COLO829 (cell line): ENCODE measurements at regions not wholly inside any gene's neighbourhood (a gene's known extent, or its start where the extent isn't known, plus 50 kb on each side); places are given as distances from the start of the nearest gene placed in this dataset.

Experiments used
- DNase-seq: peaks from one replicate; pipeline ENCODE4 v3.0.0; 2012; ENCODE audit warnings: low spot score

DNA sequence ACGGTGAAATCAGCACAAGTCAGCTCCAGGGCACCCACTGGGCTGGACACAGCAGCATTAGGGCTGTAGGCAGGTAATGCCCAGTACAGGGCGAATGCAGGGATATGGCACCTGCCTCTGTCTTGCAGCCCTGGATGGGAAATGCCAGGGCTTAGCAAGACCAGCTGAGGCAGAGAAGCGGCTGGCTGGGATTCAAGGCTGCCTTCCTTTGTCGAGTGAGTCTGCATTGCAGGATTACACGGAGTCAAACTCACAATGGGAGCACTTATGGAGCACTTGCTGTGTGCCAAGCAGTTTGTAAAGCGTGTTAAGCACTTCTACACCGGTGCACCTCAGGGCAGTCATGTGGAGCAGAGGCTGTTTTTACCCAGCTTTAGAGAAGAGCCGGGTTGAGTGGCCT is 87.3 kb upstream of the HDAC4 start:
- DNase-seq, result no peak

DNA sequence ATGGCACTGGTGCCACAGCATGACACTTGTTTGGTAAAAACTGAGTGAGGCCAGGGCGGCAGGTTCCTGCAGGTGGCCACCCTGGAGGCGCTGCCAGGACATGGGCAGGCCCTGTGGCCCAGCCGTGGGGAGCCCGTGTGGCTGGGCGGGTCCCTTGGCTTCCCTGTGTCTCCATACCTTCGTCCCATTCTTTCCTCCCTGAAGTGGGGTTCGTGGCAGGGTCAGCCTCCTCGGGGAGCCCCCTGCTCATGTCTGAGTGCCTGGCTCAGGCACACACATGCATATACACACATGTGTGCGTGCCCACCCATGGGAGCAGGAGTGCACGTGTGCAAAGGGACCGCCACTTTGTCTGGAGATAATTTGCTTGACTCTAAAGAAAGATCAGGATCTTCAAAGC is 86.5 kb upstream of the HDAC4 start:
- DNase-seq, result no peak

- no peak for DNase-seq
Observed at GRCh38 chr2:239485622-239486021, 84.8 kb upstream of the HDAC4 start.

DNA sequence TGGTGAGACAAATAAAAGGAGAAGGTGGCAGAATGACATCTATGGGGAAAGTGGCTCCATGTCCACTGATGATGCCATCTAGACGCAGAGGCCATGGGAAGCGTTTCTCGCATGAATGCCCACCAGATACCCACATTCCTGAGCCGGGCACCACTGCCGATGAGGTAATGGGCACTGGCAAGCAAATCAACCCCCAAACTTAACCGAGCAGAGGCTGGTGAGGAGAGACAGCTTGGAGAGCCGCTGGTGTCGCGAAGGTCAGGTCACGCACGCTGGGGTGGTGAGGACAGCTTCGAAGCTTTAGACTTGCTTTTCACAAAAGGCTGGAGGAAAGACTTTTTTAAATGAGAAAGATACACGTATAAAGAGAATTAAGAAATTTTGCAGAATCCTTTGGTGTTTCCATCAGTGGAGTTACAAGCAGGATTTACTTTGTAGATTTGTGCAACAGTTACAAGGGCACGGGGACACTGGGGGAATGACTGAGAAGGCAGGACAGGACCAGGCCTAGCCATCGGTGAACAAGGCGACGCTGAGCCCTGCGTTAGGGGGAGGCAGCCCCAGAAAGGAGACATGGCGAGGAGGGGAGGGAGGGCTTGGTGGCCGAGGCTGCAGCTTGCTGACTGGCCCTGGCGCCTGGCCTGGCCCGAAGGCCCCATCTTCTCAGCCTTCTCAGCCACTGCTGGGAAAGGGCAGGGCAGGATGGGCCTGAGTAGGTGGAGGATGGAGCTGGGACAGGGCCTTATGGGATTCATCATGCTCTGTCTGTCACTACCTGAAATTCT is 83.9 kb upstream of the HDAC4 start:
- no peak for DNase-seq

DNA sequence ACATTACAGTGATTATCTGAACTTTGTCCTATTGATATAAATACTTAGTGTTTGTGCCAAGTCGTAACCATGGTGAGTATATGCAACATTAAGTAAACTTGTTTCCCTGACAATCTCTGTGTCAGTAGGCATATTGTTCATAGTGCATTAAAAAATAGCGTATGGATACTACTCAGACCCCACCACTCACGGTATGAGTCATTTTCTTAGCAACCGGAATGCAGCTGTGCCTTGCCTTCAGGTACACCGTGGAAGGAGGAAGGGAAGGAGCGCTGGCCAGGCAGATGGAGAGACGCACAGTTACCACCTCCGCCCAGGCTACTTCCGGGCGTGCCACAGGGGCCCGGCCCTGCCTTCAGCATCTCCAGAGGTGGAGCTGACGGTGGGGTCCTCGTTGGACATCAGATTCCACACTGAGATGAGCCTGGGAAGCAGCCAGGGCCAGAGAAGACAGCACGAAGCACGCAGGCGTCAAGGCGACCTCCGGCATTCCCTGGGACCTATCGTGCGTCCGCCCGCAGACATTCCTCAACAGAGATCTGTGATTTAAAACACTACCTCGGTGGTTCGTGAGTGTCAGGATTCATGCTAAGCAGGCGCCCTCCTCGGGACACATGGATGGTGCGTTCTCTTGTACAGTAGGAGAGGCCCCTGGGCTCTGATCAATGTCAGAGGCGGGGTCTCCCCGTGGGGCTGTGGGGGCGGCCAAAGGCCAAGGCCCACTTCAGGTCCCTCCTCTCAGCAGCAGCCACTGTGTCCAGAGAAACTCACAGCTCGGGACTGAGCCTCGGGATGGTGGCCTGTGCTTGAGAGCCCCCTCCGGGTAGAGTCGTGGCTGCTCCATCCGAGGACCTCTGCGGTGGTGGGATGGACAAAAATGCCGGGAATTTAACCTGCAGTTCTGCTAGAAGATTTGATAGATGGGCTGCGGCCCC is 82.2 kb upstream of the HDAC4 start:
- no peak for DNase-seq

- no peak for DNase-seq
Observed at GRCh38 chr2:239479471-239479870, 78.7 kb upstream of the HDAC4 start.

DNA sequence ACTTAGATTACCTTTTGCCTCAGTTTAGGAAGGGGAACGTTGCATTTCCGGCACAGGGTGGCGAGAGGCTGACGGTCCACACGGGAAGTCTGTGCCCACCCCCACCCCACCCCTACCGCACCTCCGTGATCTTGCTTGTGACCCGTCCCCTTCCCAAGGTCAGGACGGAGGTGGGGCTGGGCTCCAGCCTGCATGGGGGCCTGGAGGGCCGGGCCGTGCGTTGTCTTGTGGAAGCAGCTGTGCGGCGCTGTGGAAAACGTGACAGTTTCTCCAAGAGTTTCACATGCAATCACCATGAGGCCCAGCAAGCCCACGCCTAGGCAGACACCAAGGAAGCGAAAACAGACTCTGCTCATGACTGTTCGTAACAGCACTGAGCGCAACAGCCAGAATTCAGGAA is 76.8 kb upstream of the HDAC4 start:
- no peak for DNase-seq

DNA sequence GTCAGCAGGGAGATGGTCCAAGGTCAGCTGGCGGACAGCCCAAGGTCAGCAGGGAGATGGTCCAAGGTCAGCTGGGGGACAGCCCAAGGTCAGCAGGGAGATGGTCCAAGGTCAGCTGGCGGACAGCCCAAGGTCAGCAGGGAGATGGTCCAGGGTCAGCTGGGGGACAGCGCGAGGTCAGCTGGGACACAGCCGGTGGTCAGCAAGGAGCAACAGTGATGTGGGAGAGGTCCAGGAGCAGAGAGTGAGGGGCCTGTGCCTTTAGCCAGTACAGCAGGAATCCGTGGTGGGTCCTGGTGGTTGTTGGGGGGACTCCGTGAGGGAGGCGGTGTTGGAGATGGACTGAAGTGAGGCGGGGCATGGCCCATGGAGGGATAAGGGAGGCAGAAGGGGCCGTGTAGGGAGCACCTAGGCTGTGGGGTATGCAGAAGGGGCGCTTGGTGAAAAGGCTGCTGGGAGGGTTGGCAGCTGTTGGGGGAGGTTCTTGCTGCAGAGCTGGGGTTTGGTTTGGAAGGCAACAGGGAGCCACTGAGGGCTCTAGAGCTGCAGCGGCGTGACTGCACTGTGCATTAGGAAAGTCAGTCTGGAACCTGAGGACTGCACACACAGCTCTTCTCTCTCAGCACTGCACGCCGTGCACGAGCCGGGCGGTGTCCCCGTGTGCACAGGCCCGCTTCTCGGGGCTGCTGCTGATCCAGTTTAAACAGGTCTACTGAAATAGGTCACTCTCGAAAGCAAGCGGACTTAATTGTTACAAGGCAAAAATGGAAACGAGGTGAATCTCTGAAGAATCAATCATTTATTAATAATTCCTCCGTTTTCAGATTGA is 76.2 kb upstream of the HDAC4 start:
- no peak for DNase-seq

- no peak for DNase-seq
Observed at GRCh38 chr2:239476029-239476756, 75.4 kb upstream of the HDAC4 start.

DNA sequence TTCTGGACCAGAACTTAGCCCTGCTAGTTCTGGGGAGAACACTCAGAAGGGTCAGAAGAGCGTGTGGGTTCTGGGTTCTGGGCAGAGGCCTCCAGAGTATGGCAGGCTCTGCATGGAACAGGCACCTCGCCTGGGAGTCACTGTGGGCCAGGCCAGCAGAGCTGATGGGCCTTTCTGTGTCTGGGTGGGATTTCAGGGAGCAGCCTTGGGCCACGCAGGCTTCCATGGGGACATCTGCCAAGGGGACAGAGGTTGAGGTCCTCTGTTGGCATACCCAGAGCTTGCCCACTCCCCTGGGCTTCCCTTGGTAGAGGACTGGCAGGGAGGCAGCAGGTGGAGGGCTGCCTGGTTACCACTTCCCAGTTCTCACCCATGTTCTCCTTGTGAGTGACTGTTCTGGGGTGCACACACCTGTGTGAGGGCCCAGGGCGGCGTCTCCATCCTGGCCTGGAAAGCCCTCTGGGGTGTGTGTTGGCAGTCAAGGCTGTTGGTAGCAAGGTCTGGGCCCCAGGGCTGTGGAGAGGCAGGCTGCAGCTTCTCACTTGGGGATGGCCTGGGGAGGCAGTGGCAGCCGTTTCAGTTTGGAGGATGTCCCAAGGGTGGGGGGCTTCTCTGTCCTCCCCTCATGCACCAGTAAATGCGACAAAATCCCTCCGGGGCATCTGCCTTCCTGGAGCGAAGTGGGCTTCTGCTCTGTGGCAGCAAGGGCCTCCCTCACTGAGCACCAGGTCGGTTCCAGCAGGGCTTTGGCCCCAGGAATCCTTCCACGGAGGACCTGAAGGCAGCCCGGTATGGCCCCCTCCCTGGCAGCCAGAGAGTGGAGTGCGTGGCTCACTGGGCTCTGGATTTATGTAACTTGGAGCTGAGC is 74.6 kb upstream of the HDAC4 start:
- DNase-seq, result no peak

GRCh38 chr2:239473211-239473805 is 72.5 kb upstream of the HDAC4 start:
- no peak for DNase-seq

DNA sequence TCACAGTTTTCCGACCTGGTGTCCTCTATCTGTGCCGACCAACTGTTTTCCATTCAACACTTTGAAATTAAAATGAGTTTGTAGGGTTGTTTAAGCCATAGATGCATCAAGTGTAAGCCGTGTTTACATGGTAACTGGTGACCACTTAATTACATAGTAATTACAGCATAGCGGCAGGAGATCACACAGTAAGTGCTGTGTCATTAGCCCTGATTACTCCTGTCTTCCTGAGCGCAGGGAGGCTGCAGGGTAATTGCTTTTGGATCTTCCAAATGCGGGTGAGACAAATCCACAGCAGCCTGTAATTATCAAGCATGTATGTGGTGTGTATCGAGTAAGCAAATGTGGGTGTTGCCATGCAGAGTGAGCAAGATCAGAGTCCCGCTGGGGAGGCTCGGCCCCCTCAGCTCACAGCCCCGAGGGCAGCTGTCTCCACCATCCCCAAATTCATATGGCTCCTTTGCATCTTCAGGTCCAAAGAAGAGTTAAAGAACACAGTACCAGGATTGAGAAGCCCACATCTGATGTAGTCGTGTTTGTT is 71.5 kb upstream of the HDAC4 start:
- no peak for DNase-seq

GRCh38 chr2:239471011-239471792 is 70.4 kb upstream of the HDAC4 start:
- no peak for DNase-seq

- DNase-seq, result no peak
Observed at GRCh38 chr2:239470151-239470900, 69.5 kb upstream of the HDAC4 start.

- DNase-seq, result no peak
Observed at GRCh38 chr2:239469106-239469960, 68.5 kb upstream of the HDAC4 start.

DNA sequence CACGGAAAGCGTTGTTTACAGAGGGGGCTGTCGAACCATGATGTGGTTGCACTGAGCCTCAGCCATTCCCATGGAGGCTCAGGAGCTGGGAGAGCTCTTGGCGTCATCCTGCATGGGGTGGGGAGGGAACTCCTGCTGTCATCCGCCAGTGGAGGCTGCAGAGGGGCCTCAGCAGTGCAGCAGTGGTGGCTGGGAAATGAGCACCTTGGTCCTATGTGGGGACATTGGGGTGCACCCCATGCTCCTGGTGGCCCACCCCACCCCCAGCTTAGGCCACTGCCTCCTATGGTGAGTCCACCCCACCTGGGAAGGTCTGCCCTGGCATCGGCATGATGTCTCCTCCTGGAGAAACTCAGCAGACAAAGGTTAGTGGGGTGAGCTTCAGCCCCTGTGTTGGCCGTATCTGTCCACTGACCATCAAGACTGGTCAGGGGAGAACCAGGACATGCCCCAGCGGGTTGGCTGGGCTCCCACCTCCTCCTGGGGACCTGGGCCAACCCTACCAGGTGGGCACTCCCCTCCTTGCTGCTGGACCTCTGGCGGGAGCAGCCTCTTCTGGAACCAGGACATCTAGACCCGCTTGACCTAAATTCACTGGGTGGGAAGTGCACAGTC is 67.8 kb upstream of the HDAC4 start:
- no peak for DNase-seq

DNA sequence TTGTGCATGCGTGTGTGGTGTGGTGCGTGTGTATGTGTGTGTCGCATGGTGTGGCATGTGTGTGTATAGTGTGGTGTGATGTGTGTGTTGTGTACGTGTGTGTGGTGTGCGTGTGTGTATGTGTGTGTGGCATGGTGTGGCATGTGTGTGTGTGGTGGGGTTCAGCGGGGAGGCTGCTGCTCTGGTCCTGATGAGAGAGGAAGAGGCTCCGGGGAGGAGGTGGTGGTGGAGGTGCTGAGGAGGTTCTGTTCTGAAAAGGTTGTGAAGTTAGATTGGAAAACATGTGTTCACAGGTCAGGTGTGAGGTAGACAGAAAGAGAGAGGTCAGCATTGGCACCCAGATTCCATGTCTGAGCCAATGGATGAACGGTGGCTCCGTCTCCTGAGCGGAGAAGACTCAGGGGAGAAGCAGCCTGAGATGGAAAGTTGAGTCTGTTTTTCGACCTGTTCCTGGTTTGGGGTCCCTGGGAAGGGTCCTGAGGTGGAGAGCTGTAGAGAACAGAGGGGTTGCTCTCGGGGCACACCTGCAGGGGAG is 67.2 kb upstream of the HDAC4 start:
- no peak for DNase-seq
